MG63 (cell line): ENCODE measurements at regions not wholly inside any gene's neighbourhood (a gene's known extent, or its start where the extent isn't known, plus 50 kb on each side); places are given as distances from the start of the nearest gene placed in this dataset.
A peak's percentile ranks its signal among the peaks of the same experiment; 100 is the strongest.
"Not testable (repeated sequence)": the region's sequence is repeated elsewhere in the genome, so short reads cannot be mapped to it uniquely, and the experiment has no call there.

ENCODE experiments used
- DNase-seq: peaks from one replicate; pipeline ENCODE4 v3.0.0-alpha.2; 2020
- H3K27me3 ChIP-seq: fragments of 250-450 bp; sonication (Bioruptor Pico); 2 replicates; pipeline ENCODE4 v1.5.1; 2020; ENCODE audit warnings: mild to moderate bottlenecking, moderate library complexity
- H3K36me3 ChIP-seq: fragments of 250-450 bp; sonication (Bioruptor Pico); 2 replicates; pipeline ENCODE4 v1.5.1; 2020; ENCODE audit warnings: mild to moderate bottlenecking, moderate library complexity
- H3K4me3 ChIP-seq: fragments of 250-450 bp; sonication (Bioruptor Pico); 2 replicates; pipeline ENCODE4 v1.5.1; 2020; ENCODE audit warnings: mild to moderate bottlenecking, moderate library complexity
- H3K9me3 ChIP-seq: fragments of 250-450 bp; sonication (Bioruptor Pico); 2 replicates; pipeline ENCODE4 v1.5.1; 2020; ENCODE audit warnings: mild to moderate bottlenecking, moderate library complexity

DNA sequence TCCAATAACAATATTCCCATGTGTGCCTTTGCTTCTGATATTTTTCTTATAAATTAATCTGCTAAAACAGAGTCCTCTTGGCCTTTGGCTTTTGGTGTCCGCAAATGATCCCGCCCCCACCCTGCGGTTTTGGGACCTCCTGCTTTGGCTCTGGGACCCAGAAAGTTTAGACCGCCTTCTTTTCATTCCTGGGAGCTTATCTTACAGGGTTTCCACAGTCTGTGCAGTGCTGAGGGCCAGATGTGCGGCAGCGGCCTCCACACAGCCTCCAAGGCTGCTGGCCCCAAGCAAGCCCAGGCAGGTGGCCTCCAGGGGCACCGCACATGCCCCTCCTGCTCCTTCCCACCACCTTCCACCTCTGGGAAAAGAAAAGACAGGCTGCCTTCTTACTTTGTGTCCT, 191.5 kb downstream of the ERCC6L2 start:
- DNase-seq, result no peak
- H3K36me3 ChIP-seq, result no peaks in the 10 kb centered on the region
- no peaks in the 10 kb centered on the region for H3K9me3 ChIP-seq
- no peaks in the 10 kb centered on the region for H3K27me3 ChIP-seq
- no peak overlapping the region for H3K4me3 ChIP-seq

DNA sequence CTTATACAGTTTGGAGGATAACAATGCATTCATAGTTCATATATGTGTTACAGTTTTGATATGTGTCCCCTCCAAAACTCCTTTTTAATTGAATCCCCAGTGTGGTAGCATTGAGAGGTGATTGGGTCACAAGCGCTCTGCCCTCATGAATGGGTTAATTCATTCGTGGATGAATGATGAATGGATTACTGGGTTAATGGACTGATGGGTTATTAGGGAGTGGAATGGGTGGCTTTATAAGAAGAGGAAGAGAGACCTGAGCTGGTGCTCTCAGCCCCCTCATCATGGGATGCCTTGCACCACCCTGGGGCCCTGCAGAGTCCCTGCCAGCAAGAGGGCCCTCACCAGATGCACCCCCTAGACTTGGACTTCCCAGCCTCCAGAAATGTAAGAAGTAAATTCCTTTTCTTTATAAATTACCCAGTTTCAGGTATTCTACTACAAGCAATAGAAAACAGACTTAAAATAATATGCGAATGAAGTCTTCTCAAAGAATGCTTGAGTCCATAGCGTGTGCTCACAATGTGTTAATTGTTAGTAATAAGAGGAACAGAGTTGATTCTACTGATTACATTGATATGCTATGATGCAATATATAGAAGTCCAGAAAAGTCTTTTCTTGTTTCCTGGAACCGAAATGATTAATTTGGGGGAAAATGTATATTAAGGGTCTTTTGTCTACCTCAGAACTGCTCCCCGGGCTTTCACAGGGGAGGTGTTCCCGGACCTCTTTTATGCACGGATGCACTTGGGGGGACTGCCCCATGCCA, 190.2 kb downstream of the ERCC6L2 start:
- Histone ChIP-seq H3K9me3 (no peaks in the 10 kb centered on the region), H3K4me3 (no peak overlapping the region), H3K27me3 (no peaks in the 10 kb centered on the region), H3K36me3 (no peaks in the 10 kb centered on the region)
- no peak for DNase-seq

- Histone ChIP-seq H3K27me3 (no peaks in the 10 kb centered on the region), H3K9me3 (no peaks in the 10 kb centered on the region), H3K4me3 (no peak overlapping the region), H3K36me3 (no peaks in the 10 kb centered on the region)
- DNase-seq, result no peak
Measured at GRCh38 chr9:96064826-96065481, 189.5 kb downstream of the ERCC6L2 start.

GRCh38 chr9:96062854-96063253, 187.4 kb downstream of the ERCC6L2 start:
- Histone ChIP-seq H3K36me3 (no peaks in the 10 kb centered on the region), H3K27me3 (no peaks in the 10 kb centered on the region), H3K9me3 (no peaks in the 10 kb centered on the region), H3K4me3 (no peak overlapping the region)
- DNase-seq, result no peak

DNA sequence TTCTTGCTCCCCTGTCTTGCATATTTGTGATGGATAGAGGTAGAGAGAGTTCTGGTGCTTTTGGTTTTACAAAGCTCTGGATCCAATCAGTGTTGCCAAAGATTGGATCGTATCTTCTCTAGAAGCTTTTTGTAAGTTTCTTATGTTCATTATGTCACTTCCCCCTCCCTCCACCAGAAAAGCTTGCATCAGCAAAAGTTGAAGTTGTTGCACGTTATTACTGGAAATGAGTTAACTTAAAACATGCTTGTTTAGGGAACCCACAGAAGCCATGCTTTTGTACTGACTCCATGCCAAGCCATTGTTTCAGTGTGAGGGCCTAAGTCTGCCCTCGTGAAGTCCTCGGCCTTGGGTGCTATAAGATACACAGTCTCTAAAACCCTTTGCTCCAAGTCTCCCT, 186.5 kb downstream of the ERCC6L2 start:
- Histone ChIP-seq H3K27me3 (no peaks in the 10 kb centered on the region), H3K36me3 (no peaks in the 10 kb centered on the region), H3K9me3 (no peaks in the 10 kb centered on the region), H3K4me3 (no peak overlapping the region)
- DNase-seq, result no peak

DNA sequence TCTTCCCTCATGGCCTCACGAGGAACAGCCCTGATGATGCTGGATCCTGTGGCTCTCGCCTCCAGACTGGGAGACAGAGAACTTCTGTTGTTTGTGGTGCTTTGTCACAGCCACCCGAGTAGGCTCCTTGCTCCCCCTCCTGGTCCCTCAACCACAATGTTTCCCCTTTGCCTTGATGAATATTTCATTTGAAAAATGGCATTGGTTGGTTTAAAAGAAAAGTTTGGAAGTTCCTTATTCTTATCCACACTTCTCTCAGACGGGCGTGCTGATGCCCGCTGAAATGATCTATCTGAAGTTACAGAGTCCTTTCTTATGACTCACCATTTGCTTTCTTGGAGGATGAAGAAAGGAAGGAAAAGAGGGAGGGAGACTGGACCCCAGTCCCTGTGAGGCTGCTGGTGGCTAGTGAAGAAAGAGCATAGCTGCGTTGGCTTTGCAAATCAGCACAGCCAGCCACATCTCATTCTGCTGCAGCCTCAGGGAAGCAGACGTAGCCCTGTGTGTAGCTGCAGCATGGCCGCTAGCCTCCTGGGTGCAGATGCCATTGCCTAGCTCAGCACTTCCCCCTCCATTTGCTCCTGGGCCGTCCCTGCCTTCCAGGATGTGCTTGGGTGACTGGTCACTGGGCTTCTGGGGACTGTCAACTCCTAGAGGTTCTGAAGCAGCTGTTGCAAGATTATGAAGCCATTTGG, 185.9 kb downstream of the ERCC6L2 start:
- H3K4me3 ChIP-seq, result no peak overlapping the region
- DNase-seq, result peak; percentile 30
- no peaks in the 10 kb centered on the region for H3K27me3 ChIP-seq
- H3K36me3 ChIP-seq, result no peaks in the 10 kb centered on the region
- H3K9me3 ChIP-seq, result no peaks in the 10 kb centered on the region

GRCh38 chr9:96058218-96058617, 182.7 kb downstream of the ERCC6L2 start:
- Histone ChIP-seq H3K9me3 (no peaks in the 10 kb centered on the region), H3K36me3 (no peaks in the 10 kb centered on the region), H3K27me3 (no peaks in the 10 kb centered on the region), H3K4me3 (no peak overlapping the region)
- no peak for DNase-seq

DNA sequence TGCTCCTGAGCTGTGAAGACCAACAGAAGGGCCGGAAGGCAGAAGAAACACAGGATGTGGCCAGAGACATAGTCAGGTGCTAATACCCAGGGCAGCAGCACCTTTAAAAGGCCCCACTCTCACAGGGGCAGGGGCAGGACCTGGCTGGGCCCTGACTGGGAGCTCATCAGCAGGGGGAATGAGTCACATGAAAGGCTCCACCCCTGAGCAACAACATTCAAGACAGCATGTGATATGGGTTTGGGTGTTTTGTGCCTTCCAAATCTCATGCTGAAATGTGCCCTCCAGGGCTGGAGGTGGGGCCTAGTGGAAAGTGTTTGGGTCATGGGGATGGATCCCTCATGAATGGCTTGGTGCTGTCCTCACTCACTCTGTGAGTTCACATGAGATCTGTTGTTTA, 181.7 kb downstream of the ERCC6L2 start:
- Histone ChIP-seq H3K9me3 (no peaks in the 10 kb centered on the region), H3K4me3 (no peak overlapping the region), H3K36me3 (no peaks in the 10 kb centered on the region), H3K27me3 (no peaks in the 10 kb centered on the region)
- peak; percentile 15 for DNase-seq

DNA sequence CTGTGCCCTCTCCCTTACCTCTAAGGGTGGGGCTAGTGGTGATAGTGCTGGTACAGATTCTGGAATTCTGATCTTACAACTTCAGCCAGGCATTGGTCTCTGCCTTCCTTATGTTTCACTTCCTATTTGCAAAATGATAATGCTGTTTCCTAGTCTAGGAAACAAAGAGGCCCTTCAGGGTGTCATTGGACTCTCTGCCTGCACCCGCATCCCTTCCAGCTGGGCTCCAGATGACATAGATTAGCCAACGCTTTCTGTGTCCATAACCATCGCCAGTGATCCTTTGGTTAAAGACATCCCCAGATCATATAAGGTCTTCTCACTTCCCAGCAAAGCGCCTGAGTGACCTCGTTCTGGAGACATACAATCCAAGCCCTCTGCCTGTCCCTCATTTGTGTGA, 180.7 kb downstream of the ERCC6L2 start:
- Histone ChIP-seq H3K36me3 (no peaks in the 10 kb centered on the region), H3K9me3 (no peaks in the 10 kb centered on the region), H3K27me3 (no peaks in the 10 kb centered on the region), H3K4me3 (no peak overlapping the region)
- DNase-seq, result no peak

DNA sequence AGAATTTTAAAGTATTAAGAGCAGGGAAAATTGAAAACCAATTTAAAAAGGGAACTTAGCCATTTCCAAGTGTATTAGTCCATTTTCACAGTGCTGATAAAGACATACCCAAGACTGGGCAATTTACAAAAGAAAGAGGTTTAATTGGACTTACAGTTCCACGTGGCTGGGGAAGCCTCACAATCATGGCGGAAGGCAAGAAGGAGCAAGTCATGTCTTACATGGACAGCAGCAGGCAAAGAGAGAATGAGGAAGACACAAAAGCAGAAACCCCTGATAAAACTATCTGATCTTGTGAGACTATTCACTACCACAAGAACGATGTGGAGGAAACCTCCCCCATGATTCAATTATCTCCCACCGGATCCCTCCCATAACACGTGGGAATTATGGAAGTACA, 178.8 kb downstream of the ERCC6L2 start:
- H3K4me3 ChIP-seq, DNase-seq, H3K9me3 ChIP-seq, H3K36me3 ChIP-seq, H3K27me3 ChIP-seq: not testable (repeated sequence)

GRCh38 chr9:96052686-96053085, 177.2 kb downstream of the ERCC6L2 start:
- Histone ChIP-seq H3K27me3 (no peaks in the 10 kb centered on the region), H3K4me3 (no peak overlapping the region), H3K9me3 (no peaks in the 10 kb centered on the region), H3K36me3 (no peaks in the 10 kb centered on the region)
- DNase-seq, result peak; percentile 21

GRCh38 chr9:96051423-96051822, 175.9 kb downstream of the ERCC6L2 start:
- no peak for DNase-seq
- Histone ChIP-seq H3K4me3 (no peak overlapping the region), H3K9me3 (no peaks in the 10 kb centered on the region), H3K36me3 (no peaks in the 10 kb centered on the region), H3K27me3 (no peaks in the 10 kb centered on the region)

DNA sequence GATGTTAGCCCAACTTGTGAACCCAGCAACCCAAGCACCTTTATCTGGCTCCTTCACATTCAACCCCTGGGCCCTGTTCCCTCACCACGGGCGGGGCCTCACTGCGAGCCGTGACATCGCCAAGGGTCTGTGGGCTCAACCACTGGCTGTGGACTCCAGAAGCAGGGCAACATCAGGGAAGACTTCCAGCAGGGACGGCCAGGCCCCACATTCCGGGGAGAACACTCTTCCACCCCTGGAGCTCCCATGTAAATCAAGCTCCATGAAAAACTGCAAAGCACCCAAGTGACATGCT, 175.3 kb downstream of the ERCC6L2 start:
- Histone ChIP-seq H3K36me3 (no peaks in the 10 kb centered on the region), H3K9me3 (no peaks in the 10 kb centered on the region), H3K4me3 (no peak overlapping the region), H3K27me3 (no peaks in the 10 kb centered on the region)
- DNase-seq, result no peak

GRCh38 chr9:96050048-96050860, 174.8 kb downstream of the ERCC6L2 start:
- no peak overlapping the region for H3K4me3 ChIP-seq
- no peak for DNase-seq
- H3K36me3 ChIP-seq, result no peaks in the 10 kb centered on the region
- no peaks in the 10 kb centered on the region for H3K27me3 ChIP-seq
- no peaks in the 10 kb centered on the region for H3K9me3 ChIP-seq

DNA sequence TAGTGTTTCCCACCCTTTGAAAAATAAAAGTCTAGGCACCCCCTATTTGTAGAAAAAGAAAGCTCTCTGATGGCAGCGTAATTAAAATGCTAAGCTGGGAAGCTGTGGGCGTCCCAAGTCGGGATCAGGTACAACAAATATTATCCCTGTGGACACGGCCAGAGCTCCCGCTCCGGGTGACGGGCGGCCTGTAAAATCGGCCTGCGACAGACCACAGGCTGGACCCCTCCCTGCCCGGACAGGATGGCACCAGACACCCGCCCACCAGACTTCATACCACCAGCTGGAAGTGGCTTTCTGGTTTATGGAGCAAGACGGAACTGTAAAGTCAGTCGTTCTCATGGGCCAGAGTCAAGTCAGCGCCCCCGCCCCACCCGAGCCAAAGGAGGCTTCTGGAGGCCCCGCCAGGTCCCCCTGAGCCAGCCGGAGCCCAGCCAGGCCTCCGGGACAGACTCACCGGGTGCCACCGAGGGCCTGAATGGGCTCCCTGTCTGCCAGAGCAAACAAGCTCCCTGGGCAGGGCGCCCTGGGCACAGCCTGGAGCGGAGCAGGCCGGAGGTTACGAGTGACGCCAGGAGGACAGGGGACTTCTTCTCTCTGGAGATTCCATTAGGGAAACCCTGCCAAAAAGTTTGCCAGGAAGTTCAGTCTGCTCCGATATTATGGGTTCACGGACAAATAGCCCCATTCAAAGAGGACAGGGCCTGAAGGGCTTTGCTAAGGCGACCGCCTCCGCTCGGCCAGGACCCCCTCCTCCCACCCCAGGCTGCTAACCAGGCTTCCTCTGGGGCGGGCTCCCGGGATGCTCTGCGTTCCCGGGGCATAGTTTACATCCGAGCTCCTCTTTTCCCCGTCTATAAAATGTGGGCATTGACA, 173.7 kb downstream of the ERCC6L2 start:
- no peak for DNase-seq
- Histone ChIP-seq H3K36me3 (no peaks in the 10 kb centered on the region), H3K27me3 (no peaks in the 10 kb centered on the region), H3K4me3 (no peak overlapping the region), H3K9me3 (no peaks in the 10 kb centered on the region)
